CD8-positive, alpha-beta memory T cell (primary cell): ENCODE measurements at regions not wholly inside any gene's neighbourhood (a gene's known extent, or its start where the extent isn't known, plus 50 kb on each side); places are given as distances from the start of the nearest gene placed in this dataset.

ENCODE experiments used
- CTCF ChIA-PET: fragments of 350-600 bp; sonication (Branson Sonifier 250); formaldehyde crosslinking; loops from one replicate; lab custom pipeline; 2021; ENCODE audit warnings: antibody characterized with exemption; lab: Charles Lee
- POLR2A ChIA-PET: fragments of 350-600 bp; sonication (Branson Sonifier 250); formaldehyde crosslinking; loops from one replicate; lab custom pipeline; 2021; ENCODE audit warnings: antibody characterized with exemption; lab: Charles Lee
- DNase-seq, 5 donors: peaks; one replicate each; pipeline versions ENCODE4 v3.0.0 to v3.0.0-alpha.2; 2020 to 2022; ENCODE audit warnings: mixed read lengths in 1 of 5
- H3K27ac ChIP-seq: one replicate; pipeline ENCODE4 v1.7.0; 2013; ENCODE audit warnings: low read depth, mild to moderate bottlenecking, low read length, moderate library complexity
- H3K27me3 ChIP-seq: 2 replicates; pipeline ENCODE4 v1.7.0; 2013; ENCODE audit warnings: low read length, mild to moderate bottlenecking; ENCODE audit not compliant: insufficient read depth, poor library complexity, severe bottlenecking
- H3K36me3 ChIP-seq: 2 replicates; pipeline ENCODE4 v1.7.0; 2013; ENCODE audit warnings: mild to moderate bottlenecking, low read length, moderate library complexity; ENCODE audit not compliant: insufficient read depth
- H3K4me1 ChIP-seq: 2 replicates; pipeline ENCODE4 v1.7.0; 2013; ENCODE audit warnings: mild to moderate bottlenecking, low read length, moderate library complexity; ENCODE audit not compliant: insufficient read depth
- H3K4me3 ChIP-seq: 2 replicates; pipeline ENCODE4 v1.7.0; 2013; ENCODE audit warnings: mild to moderate bottlenecking, low read length
- H3K9me3 ChIP-seq: 2 replicates; pipeline ENCODE4 v1.7.0; 2013; ENCODE audit warnings: mild to moderate bottlenecking, low read length
- H3K27ac Mint-ChIP-seq, 8 donors: one replicate each; pipeline ENCODE4 v1.8.0; 2020 to 2021; ENCODE audit warnings: mixed read lengths in 8 of 8, mild to moderate bottlenecking in 6 of 8, inconsistent platforms in 3 of 8, moderate library complexity in 3 of 8
- H3K27me3 Mint-ChIP-seq, 2 donors: one replicate each; pipeline ENCODE4 v1.8.0; 2020 to 2021; ENCODE audit warnings: mixed read lengths in 2 of 2, mild to moderate bottlenecking in 1 of 2, moderate library complexity in 1 of 2
- H3K36me3 Mint-ChIP-seq, 3 donors: one replicate each; pipeline ENCODE4 v1.8.0; 2020 to 2021; ENCODE audit warnings: mixed read lengths in 3 of 3, inconsistent platforms in 1 of 3, mild to moderate bottlenecking in 1 of 3
- H3K4me1 Mint-ChIP-seq, 3 donors: one replicate each; pipeline ENCODE4 v1.8.0; 2020 to 2021; ENCODE audit warnings: mixed read lengths in 3 of 3, inconsistent platforms in 1 of 3, mild to moderate bottlenecking in 1 of 3
- H3K4me3 Mint-ChIP-seq, 7 donors: one replicate each; pipeline ENCODE4 v1.8.0; 2020 to 2021; ENCODE audit warnings: mixed read lengths in 7 of 7, mild to moderate bottlenecking in 6 of 7, moderate library complexity in 4 of 7, inconsistent platforms in 2 of 7
- H3K9me3 Mint-ChIP-seq, 5 donors: one replicate each; pipeline ENCODE4 v1.8.0; 2020 to 2022; ENCODE audit warnings: mixed read lengths in 5 of 5, mild to moderate bottlenecking in 3 of 5, moderate library complexity in 2 of 5, inconsistent platforms in 1 of 5

DNA sequence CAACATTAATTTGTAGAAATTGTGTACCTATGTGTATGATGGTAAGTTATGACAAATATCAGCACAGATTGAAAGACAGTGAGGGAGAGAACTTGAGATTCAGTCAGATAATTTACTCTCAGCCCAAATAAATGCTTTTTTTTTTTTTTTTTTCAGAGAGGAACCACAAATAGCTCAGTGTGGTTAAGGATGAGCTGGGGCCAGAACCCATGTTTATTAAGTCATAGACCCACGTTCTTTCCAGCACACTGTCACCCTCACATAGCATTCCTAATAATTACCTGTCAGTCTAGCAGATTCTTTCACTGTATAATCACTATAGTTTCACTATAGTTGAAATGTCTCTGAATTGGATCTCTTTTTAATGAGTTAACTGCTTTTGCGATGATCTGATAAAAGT is 246.1 kb downstream of the ZIC1 start:
- Mint-ChIP-seq H3K4me1 (no peaks in the 10 kb centered on the region), H3K36me3 (no peaks in the 10 kb centered on the region), H3K27me3 (no peaks in the 10 kb centered on the region), H3K4me3 (no peak overlapping the region), H3K9me3 (peaks cover 1 to 6% (median 2%) of the 10 kb centered on the region in 5 donors), H3K27ac (no peak overlapping the region)
- H3K36me3 ChIP-seq, result no peaks in the 10 kb centered on the region
- POLR2A ChIA-PET, result no interaction called here
- no peak overlapping the region for H3K27ac ChIP-seq
- no peak overlapping the region for H3K4me3 ChIP-seq
- no peaks in the 10 kb centered on the region for H3K4me1 ChIP-seq
- CTCF ChIA-PET, result no interaction called here
- DNase-seq, result no peak
- no peaks in the 10 kb centered on the region for H3K27me3 ChIP-seq
- H3K9me3 ChIP-seq, result no peaks in the 10 kb centered on the region

DNA sequence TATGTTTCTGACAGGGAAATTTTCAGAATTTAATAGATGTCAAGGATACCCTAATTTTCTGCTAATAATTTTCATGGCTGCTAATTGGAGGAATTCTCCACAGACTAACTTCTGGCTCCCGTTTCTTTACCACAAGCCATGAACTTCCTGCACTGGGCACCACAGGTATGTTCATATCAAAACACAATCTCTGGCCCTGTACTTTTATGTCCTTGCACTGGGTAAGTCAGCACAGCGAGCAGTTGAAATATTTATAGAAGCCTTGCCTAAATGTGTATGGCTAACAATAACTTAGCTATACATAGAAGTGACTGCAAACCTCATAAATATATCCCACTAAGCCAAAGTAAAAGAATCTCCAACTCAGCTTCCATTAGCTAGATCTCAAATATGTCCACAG is 246.9 kb downstream of the ZIC1 start:
- ChIA-PET CTCF (no interaction called here), POLR2A (no interaction called here)
- H3K27me3 Mint-ChIP-seq, result no peaks in the 10 kb centered on the region
- H3K9me3 Mint-ChIP-seq, result peaks cover 1 to 6% (median 3%) of the 10 kb centered on the region in 5 donors
- H3K27ac Mint-ChIP-seq, result no peak overlapping the region
- Histone ChIP-seq H3K27ac (no peak overlapping the region), H3K36me3 (no peaks in the 10 kb centered on the region), H3K9me3 (no peaks in the 10 kb centered on the region), H3K4me1 (no peaks in the 10 kb centered on the region), H3K4me3 (no peak overlapping the region), H3K27me3 (no peaks in the 10 kb centered on the region)
- no peak overlapping the region for H3K4me3 Mint-ChIP-seq
- no peak for DNase-seq
- no peaks in the 10 kb centered on the region for H3K4me1 Mint-ChIP-seq
- H3K36me3 Mint-ChIP-seq, result no peaks in the 10 kb centered on the region

- ChIA-PET POLR2A (no interaction called here), CTCF (no interaction called here)
- Mint-ChIP-seq H3K4me1 (no peaks in the 10 kb centered on the region), H3K27ac (no peak overlapping the region), H3K4me3 (no peak overlapping the region), H3K9me3 (peaks cover 0 to 7% (median 3%) of the 10 kb centered on the region in 5 donors), H3K27me3 (no peaks in the 10 kb centered on the region), H3K36me3 (no peaks in the 10 kb centered on the region)
- no peak for DNase-seq
- no peak overlapping the region for H3K4me3 ChIP-seq
- no peaks in the 10 kb centered on the region for H3K27me3 ChIP-seq
- H3K4me1 ChIP-seq, result no peaks in the 10 kb centered on the region
- no peaks in the 10 kb centered on the region for H3K9me3 ChIP-seq
- no peak overlapping the region for H3K27ac ChIP-seq
- H3K36me3 ChIP-seq, result no peaks in the 10 kb centered on the region
Observed at GRCh38 chr3:147661916-147662315, 252.8 kb downstream of the ZIC1 start.

- H3K27ac ChIP-seq, result no peak overlapping the region
- H3K36me3 ChIP-seq, result no peaks in the 10 kb centered on the region
- H3K36me3 Mint-ChIP-seq, result no peaks in the 10 kb centered on the region
- H3K27ac Mint-ChIP-seq, result no peak overlapping the region
- no peaks in the 10 kb centered on the region for H3K4me1 ChIP-seq
- CTCF ChIA-PET, result no interaction called here
- H3K9me3 Mint-ChIP-seq, result peaks cover 0 to 7% (median 3%) of the 10 kb centered on the region in 5 donors
- no peak overlapping the region for H3K4me3 Mint-ChIP-seq
- no peaks in the 10 kb centered on the region for H3K9me3 ChIP-seq
- POLR2A ChIA-PET, result no interaction called here
- H3K27me3 Mint-ChIP-seq, result no peaks in the 10 kb centered on the region
- no peak for DNase-seq
- H3K27me3 ChIP-seq, result no peaks in the 10 kb centered on the region
- no peaks in the 10 kb centered on the region for H3K4me1 Mint-ChIP-seq
- no peak overlapping the region for H3K4me3 ChIP-seq
Observed at GRCh38 chr3:147662705-147663104, 253.5 kb downstream of the ZIC1 start.

DNA sequence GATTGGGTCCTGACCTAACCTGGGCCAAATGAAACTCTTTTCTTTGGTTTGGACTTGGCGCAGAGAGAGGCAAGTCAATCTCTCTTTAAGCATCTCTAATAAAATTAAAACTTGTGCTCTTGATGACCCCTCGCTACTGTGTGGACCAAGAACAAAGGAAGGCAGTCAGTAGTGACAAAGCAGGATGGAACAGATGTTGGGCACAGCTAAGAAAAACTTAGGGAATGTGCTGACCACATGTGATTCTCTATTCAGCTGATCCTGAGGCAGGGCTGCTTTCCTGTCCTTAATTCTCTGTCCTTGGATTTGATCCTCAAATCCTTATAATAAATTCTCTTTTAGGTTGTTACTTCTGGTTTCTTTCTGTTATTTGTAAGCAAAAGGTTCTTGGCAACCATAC is 259.9 kb downstream of the ZIC1 start:
- H3K9me3 Mint-ChIP-seq, result peaks cover 0 to 9% (median 0%) of the 10 kb centered on the region in 5 donors
- POLR2A ChIA-PET, result no interaction called here
- CTCF ChIA-PET, result no interaction called here
- H3K4me3 Mint-ChIP-seq, result no peak overlapping the region
- DNase-seq, result no peak
- no peak overlapping the region for H3K27ac ChIP-seq
- no peaks in the 10 kb centered on the region for H3K4me1 ChIP-seq
- H3K27ac Mint-ChIP-seq, result no peak overlapping the region
- H3K27me3 Mint-ChIP-seq, result no peaks in the 10 kb centered on the region
- H3K4me1 Mint-ChIP-seq, result no peaks in the 10 kb centered on the region
- no peak overlapping the region for H3K4me3 ChIP-seq
- no peaks in the 10 kb centered on the region for H3K36me3 ChIP-seq
- H3K9me3 ChIP-seq, result no peaks in the 10 kb centered on the region
- H3K36me3 Mint-ChIP-seq, result no peaks in the 10 kb centered on the region
- H3K27me3 ChIP-seq, result no peaks in the 10 kb centered on the region

DNA sequence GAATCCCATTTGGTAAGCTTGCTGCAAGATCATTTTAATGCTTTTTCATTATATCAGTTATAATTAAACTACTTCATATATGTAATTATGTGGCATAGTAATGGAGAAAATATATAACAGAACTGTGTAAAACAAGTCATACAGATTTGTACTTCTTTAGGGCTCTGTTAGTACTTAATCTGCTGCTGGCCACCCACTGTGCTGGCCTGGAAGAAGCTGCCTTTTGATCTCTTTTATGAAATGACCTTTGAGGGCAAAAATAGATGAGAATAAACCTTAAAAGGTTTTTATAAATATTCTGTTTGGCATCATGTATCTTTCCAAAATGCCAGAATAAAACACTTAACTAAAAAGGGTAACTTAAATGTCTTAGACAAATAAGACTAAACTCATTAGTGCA is 262.9 kb downstream of the ZIC1 start:
- Mint-ChIP-seq H3K36me3 (no peaks in the 10 kb centered on the region), H3K9me3 (peaks cover 0 to 10% (median 5%) of the 10 kb centered on the region in 5 donors), H3K27ac (no peak overlapping the region), H3K27me3 (no peaks in the 10 kb centered on the region), H3K4me1 (no peaks in the 10 kb centered on the region), H3K4me3 (no peak overlapping the region)
- no peaks in the 10 kb centered on the region for H3K36me3 ChIP-seq
- no peak overlapping the region for H3K27ac ChIP-seq
- ChIA-PET CTCF (no interaction called here), POLR2A (no interaction called here)
- no peaks in the 10 kb centered on the region for H3K4me1 ChIP-seq
- DNase-seq, result no peak
- H3K4me3 ChIP-seq, result no peak overlapping the region
- H3K9me3 ChIP-seq, result no peaks in the 10 kb centered on the region
- no peaks in the 10 kb centered on the region for H3K27me3 ChIP-seq

- Mint-ChIP-seq H3K27ac (no peak overlapping the region), H3K4me3 (no peak overlapping the region), H3K9me3 (peaks cover 0 to 10% (median 5%) of the 10 kb centered on the region in 5 donors), H3K36me3 (no peaks in the 10 kb centered on the region), H3K27me3 (no peaks in the 10 kb centered on the region), H3K4me1 (no peaks in the 10 kb centered on the region)
- Histone ChIP-seq H3K4me1 (no peaks in the 10 kb centered on the region), H3K36me3 (no peaks in the 10 kb centered on the region), H3K4me3 (no peak overlapping the region), H3K27me3 (no peaks in the 10 kb centered on the region), H3K27ac (no peak overlapping the region), H3K9me3 (no peaks in the 10 kb centered on the region)
- DNase-seq, result no peak
- ChIA-PET CTCF (no interaction called here), POLR2A (no interaction called here)
Observed at GRCh38 chr3:147672436-147672835, 263.3 kb downstream of the ZIC1 start.

- H3K27me3 ChIP-seq, result no peaks in the 10 kb centered on the region
- Mint-ChIP-seq H3K27ac (no peak overlapping the region), H3K4me3 (no peak overlapping the region), H3K27me3 (no peaks in the 10 kb centered on the region), H3K36me3 (no peaks in the 10 kb centered on the region), H3K9me3 (peaks cover 5 to 21% (median 7%) of the 10 kb centered on the region in 5 donors), H3K4me1 (no peaks in the 10 kb centered on the region)
- H3K27ac ChIP-seq, result no peak overlapping the region
- H3K36me3 ChIP-seq, result no peaks in the 10 kb centered on the region
- POLR2A ChIA-PET, result no interaction called here
- no peak for DNase-seq
- CTCF ChIA-PET, result no interaction called here
- no peak overlapping the region for H3K4me3 ChIP-seq
- no peaks in the 10 kb centered on the region for H3K4me1 ChIP-seq
- no peaks in the 10 kb centered on the region for H3K9me3 ChIP-seq
Observed at GRCh38 chr3:147675761-147676160, 266.6 kb downstream of the ZIC1 start.
